ENCODE measurements at regions not wholly inside any gene's neighbourhood (a gene's known extent, or its start where the extent isn't known, plus 50 kb on each side); places are given as distances from the start of the nearest gene placed in this dataset.

- TF ChIP-seq CTCF (IDR thresholded peaks at IDR 0.05) (no peak), EZH2 (IDR thresholded peaks at IDR 0.05) (peak; percentile 22), EZH2phosphoT487 (IDR thresholded peaks at IDR 0.05) (no peak)
Measured at GRCh38 chr2:120442923-120443571, 97.1 kb downstream of the INHBB start.
